A549 (cell line): ENCODE measurements at regions not wholly inside any gene's neighbourhood (a gene's known extent, or its start where the extent isn't known, plus 50 kb on each side); places are given as distances from the start of the nearest gene placed in this dataset.

Experiments used
- ATAC-seq, 2 experiments: fragments of 200-7000 bp in 1 of 2; fragments of >200 bp in 1 of 2; cut with Nextera tagmentation in 1 of 2; cut with Tn5 transposase in 1 of 2; 3 replicates each; pipeline versions ENCODE4 v1.8.0 to v1.9.1; 2018 to 2020; ENCODE audit warnings: mild to moderate bottlenecking in 1 of 2, moderate library complexity in 1 of 2
- CTCF ChIA-PET: fragments of 300-600 bp; sonication (Branson Sonifier 250); formaldehyde crosslinking; extraction: SDS; loops from one replicate; lab custom pipeline; 2021; ENCODE audit warnings: antibody characterized with exemption, inconsistent platforms; lab: Yijun Ruan, JAX
- POLR2A ChIA-PET: fragments of 350-600 bp; formaldehyde crosslinking; extraction: SDS; loops from one replicate; lab custom pipeline; 2021; ENCODE audit warnings: antibody characterized with exemption, inconsistent platforms; lab: Yijun Ruan, JAX
- DNase-seq, 2 experiments: peaks; one replicate each; pipeline versions ENCODE4 v3.0.0 to v3.0.0-alpha.2; 2011 to 2016; ENCODE audit warnings: low read depth in 1 of 2, low spot score in 1 of 2
- FAIRE-seq: peaks from 2 replicates; lab custom pipeline; 2011; peaks lifted over from hg19 to GRCh38; lab: Jason Lieb, UNC
- H3K27ac ChIP-seq, 2 experiments: fragments of >200 bp; sonication (Bioruptor Twin); formaldehyde crosslinking; 3 replicates each; pipeline ENCODE4 v1.5.1; 2016 to 2017
- H3K4me1 ChIP-seq: fragments of >200 bp; sonication (Bioruptor Twin); formaldehyde crosslinking; 3 replicates; pipeline ENCODE4 v1.6.1; 2016
- H3K4me2 ChIP-seq: fragments of >200 bp; sonication (Bioruptor Twin); formaldehyde crosslinking; 3 replicates; pipeline ENCODE4 v1.6.1; 2016
- H3K4me3 ChIP-seq: fragments of >200 bp; sonication (Bioruptor Twin); formaldehyde crosslinking; 3 replicates; pipeline ENCODE4 v1.5.1; 2016
- H3K9me3 ChIP-seq: fragments of >200 bp; sonication (Bioruptor Twin); formaldehyde crosslinking; 3 replicates; pipeline ENCODE4 v1.6.1; 2016
- CBX2 ChIP-seq: fragments of 200-600 bp; sonication (generic); IDR thresholded peaks from 2 replicates; pipeline ENCODE4 v1.6.1; 2016; ENCODE audit warnings: low read depth, mild to moderate bottlenecking, borderline replicate concordance
- CHD2 ChIP-seq: fragments of 150-350 bp; IDR thresholded peaks from 2 replicates; pipeline ENCODE4 v1.6.1; 2014; ENCODE audit warnings: low read length; ENCODE audit not compliant: partially characterized antibody
- CHD4 ChIP-seq: fragments of 200-600 bp; sonication (generic); IDR thresholded peaks from 2 replicates; pipeline ENCODE4 v1.6.1; 2016; ENCODE audit warnings: antibody characterized with exemption, mild to moderate bottlenecking, borderline replicate concordance
- E2F6 ChIP-seq: IDR thresholded peaks from 2 replicates; pipeline ENCODE4 v1.6.1; 2012; ENCODE audit warnings: low read depth, borderline replicate concordance
- EP300 ChIP-seq, 2 experiments: fragments of >200 bp; sonication (Bioruptor Twin); formaldehyde crosslinking; IDR thresholded peaks; 2 replicates in 1 of 2; 3 replicates in 1 of 2; pipeline ENCODE4 v1.6.1; 2016 to 2017
- FOSL2 ChIP-seq, 2 experiments: fragments of 450-650 bp in 1 of 2; fragments of >200 bp in 1 of 2; sonication (Bioruptor Twin) in 1 of 2; formaldehyde crosslinking; IDR thresholded peaks; 2 replicates each; pipeline versions ENCODE4 v1.5.0 to v1.6.1; 2016 to 2020; ENCODE audit warnings: mild to moderate bottlenecking in 1 of 2, moderate library complexity in 1 of 2
- HEYL ChIP-seq: fragments of 250-450 bp; sonication (Bioruptor Pico); IDR thresholded peaks from 2 replicates; pipeline ENCODE4 v1.8.0; 2021; ENCODE audit warnings: mild to moderate bottlenecking, moderate library complexity
- HOXA7 ChIP-seq: fragments of 250-450 bp; sonication (Bioruptor Pico); IDR thresholded peaks from 2 replicates; pipeline ENCODE4 v1.5.0; 2020; ENCODE audit warnings: mild to moderate bottlenecking, moderate library complexity
- HOXB5 ChIP-seq: fragments of 250-450 bp; sonication (Bioruptor Pico); IDR thresholded peaks from 2 replicates; pipeline ENCODE4 v1.5.0; 2020; ENCODE audit warnings: mild to moderate bottlenecking, moderate library complexity
- JUN ChIP-seq, 2 experiments: fragments of >200 bp; sonication (Bioruptor Twin); formaldehyde crosslinking; IDR thresholded peaks; 2 replicates in 1 of 2; 3 replicates in 1 of 2; pipeline ENCODE4 v1.6.1; 2016 to 2017
- MAFK ChIP-seq: fragments of 450-650 bp; IDR thresholded peaks from 2 replicates; pipeline ENCODE4 v1.6.1; 2014; ENCODE audit not compliant: partially characterized antibody
- MAX ChIP-seq: IDR thresholded peaks from 2 replicates; pipeline ENCODE4 v1.6.1; 2012
- NFE2L2 ChIP-seq: fragments of 150-350 bp; conservative IDR thresholded peaks from 2 replicates; pipeline ENCODE4 v1.6.1; 2014; ENCODE audit warnings: low read length
- NR3C1 ChIP-seq: fragments of >200 bp; sonication (Bioruptor Twin); formaldehyde crosslinking; IDR thresholded peaks from 3 replicates; pipeline ENCODE4 v1.6.1; 2017
- PBX3 ChIP-seq: IDR thresholded peaks from 2 replicates; pipeline ENCODE4 v1.6.1; 2012
- PHF8 ChIP-seq: fragments of 200-600 bp; sonication (generic); IDR thresholded peaks from 2 replicates; pipeline ENCODE4 v1.6.1; 2016; ENCODE audit warnings: low read depth, mild to moderate bottlenecking, antibody characterized with exemption, moderate library complexity, borderline replicate concordance
- RCOR1 ChIP-seq: fragments of 150-350 bp; IDR thresholded peaks from 2 replicates; pipeline ENCODE4 v1.6.1; 2014; ENCODE audit warnings: antibody characterized with exemption, low read length, low read depth
- RFX5 ChIP-seq: fragments of 450-650 bp; IDR thresholded peaks from 2 replicates; pipeline ENCODE4 v1.7.1; 2014; ENCODE audit warnings: antibody characterized with exemption, mild to moderate bottlenecking, moderate library complexity
- ZC3H11A ChIP-seq: fragments of 450-650 bp; IDR thresholded peaks from 2 replicates; pipeline ENCODE4 v1.6.1; 2014; ENCODE audit warnings: antibody characterized with exemption, mild to moderate bottlenecking
- WGBS: methylation state at CpG from one replicate; pipeline ENCODE4 v1.1.6; 2017; ENCODE audit errors: missing lambda C conversion rate; 5-methylcytosine and 5-hydroxymethylcytosine counted together
- TF ChIP-seq, protein P1 (sequence below): fragments of >200 bp; sonication (Bioruptor Twin); formaldehyde crosslinking; IDR thresholded peaks from 3 replicates; pipeline ENCODE4 v1.6.1; 2016
- TF ChIP-seq, protein P2 (sequence below): fragments of 250-450 bp; sonication (Bioruptor Pico); IDR thresholded peaks from 2 replicates; pipeline ENCODE4 v1.5.0; 2021; ENCODE audit warnings: mild to moderate bottlenecking, moderate library complexity, borderline replicate concordance

DNA sequence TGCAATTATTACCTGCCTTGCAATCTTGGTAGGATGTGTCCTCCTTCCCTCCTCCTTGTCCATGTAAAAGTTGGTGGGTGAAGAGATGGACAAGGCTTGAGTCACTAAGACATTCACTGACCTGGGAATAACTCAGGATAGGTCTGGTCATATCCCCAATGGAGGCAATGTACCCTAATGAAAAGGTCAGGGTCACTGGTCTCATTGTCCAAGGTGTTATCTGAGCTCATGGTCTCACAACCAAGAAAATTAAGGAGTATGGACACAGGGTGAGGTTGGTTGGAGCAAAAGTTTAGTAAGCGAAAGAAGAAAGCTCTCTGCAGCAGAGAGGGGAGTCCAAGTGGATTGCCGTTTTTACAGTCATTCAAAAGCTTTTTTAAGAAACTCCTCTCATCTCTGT lies 179.0 kb downstream of the SNRPN start:
- H3K4me3 ChIP-seq: no peak overlapping the region
- no peak overlapping the region for H3K4me2 ChIP-seq
- FAIRE-seq: no peak
- no peaks in the 10 kb centered on the region for H3K4me1 ChIP-seq
- H3K27ac ChIP-seq: no peak overlapping the region
- TF ChIP-seq, protein P1, sequence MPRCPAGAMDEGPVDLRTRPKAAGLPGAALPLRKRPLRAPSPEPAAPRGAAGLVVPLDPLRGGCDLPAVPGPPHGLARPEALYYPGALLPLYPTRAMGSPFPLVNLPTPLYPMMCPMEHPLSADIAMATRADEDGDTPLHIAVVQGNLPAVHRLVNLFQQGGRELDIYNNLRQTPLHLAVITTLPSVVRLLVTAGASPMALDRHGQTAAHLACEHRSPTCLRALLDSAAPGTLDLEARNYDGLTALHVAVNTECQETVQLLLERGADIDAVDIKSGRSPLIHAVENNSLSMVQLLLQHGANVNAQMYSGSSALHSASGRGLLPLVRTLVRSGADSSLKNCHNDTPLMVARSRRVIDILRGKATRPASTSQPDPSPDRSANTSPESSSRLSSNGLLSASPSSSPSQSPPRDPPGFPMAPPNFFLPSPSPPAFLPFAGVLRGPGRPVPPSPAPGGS: no peak
- ChIA-PET CTCF (interaction anchor here (0.7 kb wide), 1 partner anchor 800 kb away, joined by 4 read pairs; no protein-coding TSS in a partner anchor), POLR2A (no interaction called here)
- H3K9me3 ChIP-seq: no peaks in the 10 kb centered on the region
- WGBS: 57% methylated on average over 2 of the region's 2 CpGs
- no peak for ATAC-seq
- DNase-seq: no peak

- no peak for ATAC-seq
- Histone ChIP-seq H3K4me2 (no peak overlapping the region), H3K9me3 (no peaks in the 10 kb centered on the region), H3K4me1 (no peaks in the 10 kb centered on the region), H3K4me3 (no peak overlapping the region), H3K27ac (no peak overlapping the region)
- ChIA-PET POLR2A (no interaction called here), CTCF (interaction anchor here (0.7 kb wide), 1 partner anchor 799 kb away, joined by 4 read pairs; no protein-coding TSS in a partner anchor)
- FAIRE-seq: no peak
- WGBS: 3% methylated on average over 2 of the region's 2 CpGs
- no peak for DNase-seq
- no peak for TF ChIP-seq E2F6
- TF ChIP-seq MAFK: no peak
Observed at GRCh38 chr15:25134546-25134945, 179.8 kb downstream of the SNRPN start.

- Histone ChIP-seq H3K9me3 (no peaks in the 10 kb centered on the region), H3K4me3 (no peak overlapping the region), H3K4me1 (no peaks in the 10 kb centered on the region), H3K27ac (no peak overlapping the region), H3K4me2 (no peak overlapping the region)
- ATAC-seq (peak in 1 of 2 experiments; percentile 45; a peak in 2 of 6 replicates), DNase-seq (peak in 1 of 2 experiments; percentile 7), FAIRE-seq (no peak)
- ChIA-PET CTCF (no interaction called here), POLR2A (no interaction called here)
- 39% methylated on average over 3 of the region's 3 CpGs for WGBS
- no peak for TF ChIP-seq NR3C1
- no peak for TF ChIP-seq FOSL2 (IDR thresholded peaks at IDR 0.05)
- TF ChIP-seq FOSL2 (CRISPR knock-in tag; IDR thresholded peaks at IDR 0.05): no peak
- TF ChIP-seq HOXA7 (CRISPR knock-in tag): no peak
- TF ChIP-seq PHF8: no peak
- no peak for TF ChIP-seq MAFK
- no peak for TF ChIP-seq PBX3
- no peak for TF ChIP-seq EP300 (IDR thresholded peaks at IDR 0.05)
- TF ChIP-seq MAX: no peak
- TF ChIP-seq ZC3H11A: no peak
- TF ChIP-seq NFE2L2: no peak
- no peak for TF ChIP-seq CBX2
- TF ChIP-seq CHD4: no peak
- TF ChIP-seq CHD2: no peak
- no peak for TF ChIP-seq HOXB5 (CRISPR knock-in tag)
- no peak for TF ChIP-seq HEYL (CRISPR knock-in tag)
- TF ChIP-seq RFX5: no peak
Observed at GRCh38 chr15:25136119-25136518, 181.3 kb downstream of the SNRPN start.

GRCh38 chr15:25137013-25137412 lies 182.2 kb downstream of the SNRPN start:
- Histone ChIP-seq H3K4me2 (no peak overlapping the region), H3K4me3 (no peak overlapping the region), H3K27ac (no peak overlapping the region), H3K9me3 (no peaks in the 10 kb centered on the region), H3K4me1 (no peaks in the 10 kb centered on the region)
- DNase-seq: no peak
- WGBS: 15% methylated on average over 5 of the region's 5 CpGs
- no peak for FAIRE-seq
- TF ChIP-seq RCOR1 (no peak), FOSL2 (IDR thresholded peaks at IDR 0.05) (no peak), FOSL2 (CRISPR knock-in tag; IDR thresholded peaks at IDR 0.05) (no peak), JUN (IDR thresholded peaks at IDR 0.05) (no peak), CHD4 (no peak)
- TF ChIP-seq, protein P2, sequence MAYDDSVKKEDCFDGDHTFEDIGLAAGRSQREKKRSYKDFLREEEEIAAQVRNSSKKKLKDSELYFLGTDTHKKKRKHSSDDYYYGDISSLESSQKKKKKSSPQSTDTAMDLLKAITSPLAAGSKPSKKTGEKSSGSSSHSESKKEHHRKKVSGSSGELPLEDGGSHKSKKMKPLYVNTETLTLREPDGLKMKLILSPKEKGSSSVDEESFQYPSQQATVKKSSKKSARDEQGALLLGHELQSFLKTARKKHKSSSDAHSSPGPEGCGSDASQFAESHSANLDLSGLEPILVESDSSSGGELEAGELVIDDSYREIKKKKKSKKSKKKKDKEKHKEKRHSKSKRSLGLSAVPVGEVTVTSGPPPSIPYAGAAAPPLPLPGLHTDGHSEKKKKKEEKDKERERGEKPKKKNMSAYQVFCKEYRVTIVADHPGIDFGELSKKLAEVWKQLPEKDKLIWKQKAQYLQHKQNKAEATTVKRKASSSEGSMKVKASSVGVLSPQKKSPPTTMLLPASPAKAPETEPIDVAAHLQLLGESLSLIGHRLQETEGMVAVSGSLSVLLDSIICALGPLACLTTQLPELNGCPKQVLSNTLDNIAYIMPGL (CRISPR knock-in tag): no peak
- POLR2A ChIA-PET: no interaction called here
- no peak for ATAC-seq
- CTCF ChIA-PET: no interaction called here
